A549 (cell line): ENCODE measurements at regions not wholly inside any gene's neighbourhood (a gene's known extent, or its start where the extent isn't known, plus 50 kb on each side); places are given as distances from the start of the nearest gene placed in this dataset.

Experiments used
- CBX2 ChIP-seq: fragments of 200-600 bp; sonication (generic); IDR thresholded peaks from 2 replicates; pipeline ENCODE4 v1.6.1; 2016; ENCODE audit warnings: low read depth, mild to moderate bottlenecking, borderline replicate concordance
- EP300 ChIP-seq, 2 experiments: fragments of >200 bp; sonication (Bioruptor Twin); formaldehyde crosslinking; IDR thresholded peaks; 2 replicates in 1 of 2; 3 replicates in 1 of 2; pipeline ENCODE4 v1.6.1; 2016 to 2017
- HOXA7 ChIP-seq: fragments of 250-450 bp; sonication (Bioruptor Pico); IDR thresholded peaks from 2 replicates; pipeline ENCODE4 v1.5.0; 2020; ENCODE audit warnings: mild to moderate bottlenecking, moderate library complexity
- MAFK ChIP-seq: fragments of 450-650 bp; IDR thresholded peaks from 2 replicates; pipeline ENCODE4 v1.6.1; 2014; ENCODE audit not compliant: partially characterized antibody
- POLR2A ChIP-seq: IDR thresholded peaks from 2 replicates; pipeline ENCODE4 v1.6.1; 2012; ENCODE audit warnings: mild to moderate bottlenecking, low read length
- TF ChIP-seq, protein P1 (sequence below): fragments of >200 bp; sonication (Bioruptor Twin); formaldehyde crosslinking; IDR thresholded peaks from 3 replicates; pipeline ENCODE4 v1.5.1; 2016

- TF ChIP-seq POLR2A: no peak
- TF ChIP-seq CBX2: no peak
- TF ChIP-seq MAFK: no peak
- no peak for TF ChIP-seq HOXA7
- TF ChIP-seq, protein P1, sequence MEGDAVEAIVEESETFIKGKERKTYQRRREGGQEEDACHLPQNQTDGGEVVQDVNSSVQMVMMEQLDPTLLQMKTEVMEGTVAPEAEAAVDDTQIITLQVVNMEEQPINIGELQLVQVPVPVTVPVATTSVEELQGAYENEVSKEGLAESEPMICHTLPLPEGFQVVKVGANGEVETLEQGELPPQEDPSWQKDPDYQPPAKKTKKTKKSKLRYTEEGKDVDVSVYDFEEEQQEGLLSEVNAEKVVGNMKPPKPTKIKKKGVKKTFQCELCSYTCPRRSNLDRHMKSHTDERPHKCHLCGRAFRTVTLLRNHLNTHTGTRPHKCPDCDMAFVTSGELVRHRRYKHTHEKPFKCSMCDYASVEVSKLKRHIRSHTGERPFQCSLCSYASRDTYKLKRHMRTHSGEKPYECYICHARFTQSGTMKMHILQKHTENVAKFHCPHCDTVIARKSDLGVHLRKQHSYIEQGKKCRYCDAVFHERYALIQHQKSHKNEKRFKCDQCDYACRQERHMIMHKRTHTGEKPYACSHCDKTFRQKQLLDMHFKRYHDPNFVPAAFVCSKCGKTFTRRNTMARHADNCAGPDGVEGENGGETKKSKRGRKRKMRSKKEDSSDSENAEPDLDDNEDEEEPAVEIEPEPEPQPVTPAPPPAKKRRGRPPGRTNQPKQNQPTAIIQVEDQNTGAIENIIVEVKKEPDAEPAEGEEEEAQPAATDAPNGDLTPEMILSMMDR: no peak
- TF ChIP-seq EP300 (IDR thresholded peaks at IDR 0.05): no peak
These were observed 123.0 kb downstream of the CD83 start for GRCh38 chr6:14240411-14241166.
